COLO668 (cell line): ENCODE measurements at regions not wholly inside any gene's neighbourhood (a gene's known extent, or its start where the extent isn't known, plus 50 kb on each side); places are given as distances from the start of the nearest gene placed in this dataset.
A peak's percentile ranks its signal among the peaks of the same experiment; 100 is the strongest.
"Not testable (repeated sequence)": the region's sequence is repeated elsewhere in the genome, so short reads cannot be mapped to it uniquely, and the experiment has no call there.

ENCODE experiments used
- DNase-seq: peaks from one replicate; lab custom pipeline; 2025; ENCODE audit not compliant: unreplicated experiment; lab: John Stamatoyannopoulos, UW

DNA sequence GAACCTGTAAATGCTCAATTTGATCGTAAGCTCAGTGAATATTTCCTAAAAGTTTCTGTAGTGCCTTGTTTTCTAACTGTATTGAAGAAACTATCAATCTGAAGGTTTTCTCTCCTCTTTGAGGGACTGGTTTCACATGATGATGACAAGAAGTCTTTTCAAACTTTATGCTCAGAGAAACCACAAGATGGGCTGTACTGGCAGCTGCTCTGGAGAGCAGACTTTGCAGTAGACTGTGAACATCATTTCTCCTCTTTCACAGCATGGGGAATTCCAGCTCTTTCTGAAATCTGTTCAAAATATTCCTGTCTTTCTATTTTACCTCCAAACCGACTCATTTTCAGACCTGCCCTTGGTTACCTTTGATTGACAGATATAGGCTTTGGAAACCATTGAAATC lies 194.4 kb downstream of the IZUMO3 start:
- DNase-seq = no peak

DNA sequence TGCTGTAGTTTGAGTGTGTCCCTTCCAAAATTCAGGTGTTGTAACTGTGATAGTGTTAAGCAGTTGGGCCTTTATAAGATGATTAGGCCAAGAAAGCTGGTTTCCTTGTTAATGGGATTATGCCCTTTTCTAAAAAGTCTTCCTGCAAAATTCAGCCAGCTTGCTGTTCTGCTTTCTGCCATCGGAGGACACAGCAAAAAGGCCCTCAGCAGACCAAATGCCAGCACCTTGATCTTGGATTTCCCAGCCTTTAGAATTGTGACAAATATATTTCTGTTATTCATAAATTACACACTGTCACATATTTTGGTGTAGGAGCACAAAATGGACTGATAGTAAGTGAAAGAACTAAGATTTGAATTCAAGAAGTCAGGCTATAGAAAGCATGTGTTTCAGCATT lies 203.2 kb downstream of the IZUMO3 start:
- DNase-seq = no peak

DNA sequence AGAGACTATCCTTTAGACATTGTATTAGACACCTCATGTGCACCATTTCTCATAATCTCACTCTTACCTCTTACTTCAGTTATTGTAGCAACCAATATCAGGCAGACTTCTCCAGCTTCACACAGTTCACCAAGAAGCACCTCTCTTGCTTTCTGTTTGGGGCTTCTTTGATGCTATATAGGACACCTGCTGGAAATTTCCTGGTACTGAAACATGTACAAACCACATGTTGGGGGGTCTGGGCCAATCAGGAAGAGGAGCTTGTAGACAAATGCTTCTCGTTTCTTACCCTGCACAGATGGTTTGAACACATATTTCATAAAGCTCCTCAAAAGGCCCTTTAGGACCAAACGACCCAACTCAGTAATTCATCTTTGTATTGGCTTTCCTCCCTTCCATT lies 212.1 kb downstream of the IZUMO3 start:
- DNase-seq = no peak

DNA sequence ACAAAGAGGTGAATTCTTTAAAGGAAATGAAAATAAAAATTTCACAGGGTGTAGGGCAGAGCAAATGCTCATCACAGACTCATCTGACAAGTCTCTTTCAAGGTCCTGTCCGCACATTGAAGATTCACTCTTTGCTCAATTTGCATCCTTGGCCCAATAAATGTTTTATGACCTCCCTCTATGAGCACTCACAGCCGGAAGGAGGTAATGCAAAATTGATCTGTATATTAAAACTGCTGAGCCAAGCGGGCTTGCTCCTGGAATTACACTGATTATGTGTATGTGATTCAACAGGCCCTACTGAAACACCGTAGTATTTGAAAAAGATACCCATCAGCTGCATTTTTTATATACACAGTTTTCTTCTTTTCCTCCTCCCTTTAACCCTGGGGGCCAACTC lies 246.8 kb downstream of the IZUMO3 start:
- DNase-seq = no peak

DNA sequence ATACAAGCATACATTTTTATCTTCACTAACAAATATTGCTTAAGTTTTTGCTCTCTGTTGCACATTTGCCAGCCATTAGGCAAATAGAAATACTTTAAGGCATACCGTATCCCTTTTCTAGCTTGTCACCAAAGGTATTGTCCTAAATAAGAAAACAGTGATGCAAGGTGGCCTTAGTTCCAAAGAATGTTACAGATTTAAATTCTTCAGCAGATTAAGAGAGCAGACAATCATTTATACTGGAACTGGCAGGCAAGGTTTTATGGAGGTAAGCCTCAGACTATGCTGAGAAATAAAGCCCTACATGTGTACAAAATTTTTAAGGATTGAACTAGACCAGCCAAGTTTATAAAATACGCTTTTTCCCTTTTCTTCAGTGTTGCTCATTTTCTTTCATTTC lies 247.8 kb downstream of the IZUMO3 start:
- no peak for DNase-seq

DNA sequence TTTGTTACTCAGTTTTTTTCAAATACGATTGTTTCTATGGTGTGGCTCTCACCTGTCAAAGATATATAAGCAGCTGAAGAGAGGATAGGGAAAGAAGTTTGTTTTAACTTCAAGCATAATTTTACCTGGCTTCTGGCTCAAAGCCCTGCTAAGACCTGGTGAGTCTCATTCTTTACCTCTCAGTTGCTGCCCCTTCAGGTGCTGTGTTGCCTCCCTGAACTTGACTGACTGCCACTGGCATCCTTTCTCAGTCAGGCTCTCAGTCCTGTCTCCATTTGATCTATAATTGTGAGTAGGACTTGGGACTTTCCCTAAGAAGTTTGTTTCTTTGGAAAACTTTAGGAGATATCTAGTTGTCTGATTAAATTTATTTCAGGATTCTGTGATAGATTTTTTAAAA lies 249.6 kb downstream of the IZUMO3 start:
- no peak for DNase-seq

DNA sequence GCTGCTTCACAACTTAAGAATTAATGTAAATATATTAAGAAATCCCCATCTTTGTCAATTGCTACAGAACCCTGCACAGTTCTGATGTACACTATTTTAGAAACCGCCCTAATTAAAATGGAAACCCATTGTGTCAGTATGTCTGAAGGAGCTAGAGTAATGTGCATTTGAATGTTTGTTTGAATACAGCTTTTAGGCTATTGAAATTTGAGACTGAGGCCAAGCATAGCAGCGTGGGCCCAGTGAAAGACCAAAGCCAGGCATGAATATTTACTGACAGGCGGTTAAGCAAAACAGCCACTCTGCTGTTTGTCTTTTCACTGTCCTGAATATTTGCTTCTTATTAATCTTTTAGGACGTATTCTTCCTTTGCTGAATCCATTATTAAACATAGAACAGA lies 252.3 kb downstream of the IZUMO3 start:
- peak; percentile 39 for DNase-seq

DNA sequence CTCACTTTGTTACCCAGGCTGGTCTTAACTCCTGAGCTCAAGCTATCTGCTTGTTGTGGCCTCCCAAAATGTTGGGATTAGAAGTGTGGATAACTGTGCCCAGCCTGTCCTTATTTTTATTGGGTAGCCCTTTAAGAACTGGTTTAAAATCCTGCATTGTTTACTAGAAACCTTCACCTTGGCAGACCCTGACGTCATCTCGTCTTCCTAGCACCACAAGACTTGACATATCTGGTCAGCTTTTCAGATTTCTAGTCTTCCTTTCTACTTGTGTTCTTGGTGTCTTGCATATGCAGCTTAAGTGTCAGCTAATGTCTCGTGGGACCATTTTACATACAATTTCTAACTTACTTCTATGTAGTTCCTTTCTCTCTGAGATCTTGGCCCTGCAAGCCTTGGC lies 258.9 kb downstream of the IZUMO3 start:
- no peak for DNase-seq

DNA sequence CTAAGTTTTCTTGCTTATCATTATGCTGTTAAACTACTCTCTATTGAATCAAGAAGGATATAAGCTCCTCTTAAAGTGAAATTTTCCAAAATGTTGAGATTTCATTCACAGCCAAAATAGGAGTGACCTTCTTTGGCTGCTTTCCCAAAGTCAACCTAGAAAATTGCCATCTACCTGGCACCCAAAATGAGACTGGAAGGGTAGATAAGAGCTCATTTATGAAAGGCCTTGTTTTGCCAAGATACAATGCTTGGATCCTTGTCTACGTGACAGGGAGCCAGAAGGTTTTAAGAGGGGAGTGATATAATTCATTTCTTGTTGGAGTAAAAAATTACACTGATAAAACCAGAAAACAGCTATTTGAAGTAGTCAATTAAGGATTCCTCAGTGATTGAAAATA lies 287.1 kb downstream of the IZUMO3 start:
- no peak for DNase-seq

DNA sequence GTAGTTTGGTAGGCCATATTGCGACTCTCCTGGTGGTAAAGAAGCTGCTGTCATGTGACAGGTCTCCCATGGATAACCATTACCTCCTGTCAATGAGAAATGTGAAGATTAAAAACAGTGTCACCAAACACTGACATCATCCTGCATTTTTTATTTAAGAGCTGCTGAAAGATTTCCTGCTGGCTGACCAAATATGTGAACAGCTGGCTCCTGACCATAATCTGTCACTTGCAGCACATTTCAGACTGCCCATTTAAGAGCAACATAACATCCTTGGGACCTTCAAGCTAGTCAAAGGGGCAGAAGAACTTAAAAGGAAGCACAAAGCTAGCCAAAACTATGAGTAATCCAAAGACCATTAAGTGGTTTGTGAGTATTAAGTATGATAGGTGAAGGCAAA lies 288.0 kb downstream of the IZUMO3 start:
- DNase-seq = peak; percentile 38

DNA sequence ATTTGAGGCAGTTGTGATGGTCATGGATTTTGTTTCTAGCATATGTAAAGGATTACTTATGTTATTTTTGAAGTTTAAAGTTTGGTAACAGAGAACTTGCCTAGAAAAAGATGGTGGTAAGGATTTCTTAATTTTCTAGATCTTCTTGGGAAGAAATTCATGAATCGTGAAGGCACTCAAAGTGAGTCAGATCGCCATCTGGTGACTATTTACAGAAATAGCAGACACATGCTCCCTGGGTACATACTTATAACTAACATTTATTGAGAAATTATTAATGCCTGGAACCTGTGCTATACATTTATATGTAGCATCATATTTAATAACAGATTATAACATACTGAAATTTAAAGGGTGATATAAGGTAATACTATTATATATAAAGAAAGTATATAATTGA lies 299.7 kb downstream of the IZUMO3 start:
- DNase-seq = no peak

DNA sequence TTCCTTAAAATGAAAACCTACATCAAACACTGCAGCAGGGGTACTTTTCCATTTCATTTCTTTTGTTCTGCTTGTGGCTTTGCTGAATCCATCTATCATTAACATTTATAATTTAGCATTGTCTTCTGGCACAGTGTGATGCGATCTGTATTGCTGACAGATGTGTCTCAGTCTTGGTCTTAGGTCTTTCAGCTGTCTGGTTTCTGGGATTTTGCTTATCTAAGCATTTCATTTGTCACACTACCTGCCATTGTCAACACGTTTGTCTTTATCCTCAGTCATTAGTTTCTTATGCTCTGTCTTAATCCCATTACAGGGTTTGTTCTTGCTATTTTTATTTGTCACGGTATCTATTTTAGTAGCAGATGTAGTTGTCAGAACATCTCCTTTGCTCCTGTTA lies 303.1 kb downstream of the IZUMO3 start:
- no peak for DNase-seq

DNA sequence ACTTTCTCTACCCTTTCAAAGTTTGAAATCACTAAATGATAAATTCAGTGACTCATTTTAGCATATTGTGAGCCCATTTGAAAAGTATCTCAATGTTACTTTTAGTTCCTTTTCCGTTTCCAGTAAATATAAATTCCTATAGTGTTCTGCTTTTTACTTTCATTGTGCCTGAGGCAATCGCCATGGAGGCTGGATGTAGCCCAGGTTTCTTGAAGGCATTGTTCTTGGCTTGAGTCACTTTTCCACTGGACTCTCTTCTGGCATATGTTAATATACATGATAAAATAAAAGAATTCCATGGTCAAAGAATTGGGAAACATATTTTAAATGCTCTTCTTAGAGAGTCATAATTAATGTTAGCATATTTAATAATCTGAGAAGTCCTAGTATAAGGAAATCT lies 327.0 kb downstream of the IZUMO3 start:
- DNase-seq = no peak

DNA sequence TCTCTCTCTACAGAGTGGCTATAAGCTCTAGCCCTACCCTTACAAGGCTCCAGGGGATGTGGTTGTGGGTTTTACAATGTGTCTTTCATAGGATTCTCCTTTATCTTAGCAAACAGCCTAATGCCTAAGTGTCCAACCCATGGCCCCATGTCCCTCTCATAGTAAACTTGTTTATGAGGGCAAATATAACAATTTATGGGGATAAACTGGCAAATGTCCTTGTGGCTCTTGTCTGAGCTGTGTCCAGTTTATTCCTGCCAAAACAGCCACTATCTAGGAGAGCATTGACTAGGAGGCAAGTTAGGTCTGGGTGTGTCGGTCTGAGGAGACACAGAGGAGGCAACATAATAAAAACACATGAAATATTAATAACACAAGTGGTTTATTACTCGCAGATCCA lies 335.1 kb downstream of the IZUMO3 start:
- DNase-seq = no peak

DNA sequence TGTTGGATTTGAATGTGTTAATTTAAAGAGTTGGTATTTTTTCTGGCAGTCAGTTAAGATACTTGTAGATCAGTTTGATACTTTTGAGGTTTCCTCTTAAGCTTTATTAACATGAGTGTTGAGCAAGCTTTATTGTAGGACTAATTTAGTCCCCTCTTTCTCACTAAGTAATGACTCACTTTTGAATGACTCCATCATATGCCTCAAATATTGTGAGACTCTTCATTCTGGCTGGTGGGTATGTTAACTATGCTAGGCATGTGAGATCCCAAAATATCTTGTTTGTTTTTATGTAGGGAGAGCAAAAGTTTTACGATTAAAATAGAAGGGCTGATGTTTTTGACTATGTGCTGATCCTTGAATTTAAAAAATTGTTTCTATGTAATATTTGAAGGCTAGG lies 355.7 kb downstream of the IZUMO3 start:
- no peak for DNase-seq

DNA sequence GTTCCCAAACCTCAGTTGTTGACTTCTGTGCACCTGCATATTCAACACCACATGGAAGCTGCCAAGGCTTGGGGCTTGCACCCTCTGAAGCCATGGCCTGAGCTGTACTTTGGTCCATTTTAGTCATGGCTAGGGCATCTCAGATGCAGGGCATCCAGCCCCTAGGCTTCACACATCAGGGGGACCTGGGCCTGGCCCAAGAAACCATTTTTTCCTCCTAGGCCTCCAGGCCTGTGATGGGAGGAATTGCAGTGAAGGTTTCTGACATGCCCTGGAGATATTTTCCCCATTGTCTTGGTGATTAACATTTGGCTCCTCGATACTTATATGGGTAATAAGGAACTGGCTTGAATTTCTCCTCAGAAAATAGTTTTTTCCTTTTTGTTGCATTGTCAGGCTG lies 354.5 kb upstream of the ELAVL2 start:
- not testable (repeated sequence) for DNase-seq

DNA sequence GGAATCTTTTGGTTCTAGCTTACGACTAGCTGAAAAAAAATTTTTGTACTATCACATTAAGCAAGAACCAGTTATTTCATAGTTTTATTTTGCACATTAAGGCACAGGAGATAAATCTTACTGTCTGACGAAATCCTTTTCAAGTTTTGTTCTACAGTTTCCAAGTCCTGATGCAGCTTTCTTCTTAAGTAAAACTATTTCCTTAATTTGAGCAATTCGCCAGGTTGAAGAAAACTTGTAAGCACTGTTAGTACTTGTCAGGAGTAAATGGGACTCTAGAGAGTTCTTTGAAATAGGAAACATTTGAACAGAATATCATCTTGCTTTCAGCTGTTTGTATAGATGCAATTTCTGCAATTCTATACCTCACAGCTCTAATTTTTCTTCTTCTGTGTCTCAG lies 318.8 kb upstream of the ELAVL2 start:
- DNase-seq = no peak

DNA sequence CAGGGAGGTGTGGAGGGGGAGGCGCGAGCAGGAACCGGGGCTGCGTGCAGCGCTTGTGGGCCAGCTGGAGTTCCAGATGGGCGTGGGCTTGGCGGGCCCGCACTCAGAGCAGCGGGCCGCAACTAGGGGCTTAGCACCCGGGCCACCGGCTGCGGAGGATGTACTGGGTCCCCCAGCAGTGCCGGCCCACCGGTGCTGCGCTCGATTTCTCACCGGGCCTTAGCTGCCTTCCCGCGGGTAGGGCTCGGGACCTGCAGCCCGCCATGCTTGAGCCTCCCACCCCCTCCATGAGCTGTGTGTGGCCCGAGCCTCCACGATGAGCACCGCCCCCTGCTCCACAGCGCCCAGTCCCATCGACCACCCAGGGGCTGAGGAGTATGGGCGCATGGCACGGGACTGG lies 309.0 kb upstream of the ELAVL2 start:
- not testable (repeated sequence) for DNase-seq

DNA sequence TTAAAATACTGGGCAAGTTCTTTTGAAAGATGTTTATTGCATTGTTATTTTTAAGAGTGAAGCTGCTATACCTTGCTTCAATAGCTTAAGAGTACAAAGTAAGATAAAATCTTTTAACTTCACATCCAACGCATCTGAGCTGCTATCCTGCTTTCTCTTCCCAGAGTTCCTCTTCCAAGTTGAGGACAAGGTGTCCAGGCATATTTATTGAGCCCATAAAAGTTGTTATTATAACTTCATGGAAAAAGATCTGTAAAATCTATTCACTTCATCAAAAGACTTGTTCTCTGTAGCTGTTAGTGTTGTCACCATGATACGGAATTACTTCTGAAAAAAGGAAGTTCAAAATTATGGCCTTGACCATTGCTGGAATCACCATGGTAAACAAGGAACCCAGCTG lies 306.2 kb upstream of the ELAVL2 start:
- DNase-seq = no peak

DNA sequence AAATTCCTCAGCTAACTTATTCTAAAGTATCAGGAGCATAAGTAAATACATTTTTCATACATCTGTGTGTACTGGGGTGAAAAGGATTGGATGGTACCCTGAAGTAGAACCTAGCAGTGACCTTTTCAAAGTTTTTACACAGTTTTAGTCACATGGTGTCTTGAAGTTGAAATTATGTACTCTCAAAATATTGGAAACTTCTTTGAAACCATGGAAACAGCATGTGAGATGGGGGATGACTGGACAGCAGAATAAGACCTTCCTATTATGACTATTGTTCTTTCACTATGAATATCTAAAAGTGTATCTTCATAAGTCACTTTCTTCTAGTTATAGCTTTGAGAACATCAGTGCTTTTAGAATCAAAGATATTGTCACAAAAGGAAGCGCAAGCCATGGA lies 301.5 kb upstream of the ELAVL2 start:
- no peak for DNase-seq

DNA sequence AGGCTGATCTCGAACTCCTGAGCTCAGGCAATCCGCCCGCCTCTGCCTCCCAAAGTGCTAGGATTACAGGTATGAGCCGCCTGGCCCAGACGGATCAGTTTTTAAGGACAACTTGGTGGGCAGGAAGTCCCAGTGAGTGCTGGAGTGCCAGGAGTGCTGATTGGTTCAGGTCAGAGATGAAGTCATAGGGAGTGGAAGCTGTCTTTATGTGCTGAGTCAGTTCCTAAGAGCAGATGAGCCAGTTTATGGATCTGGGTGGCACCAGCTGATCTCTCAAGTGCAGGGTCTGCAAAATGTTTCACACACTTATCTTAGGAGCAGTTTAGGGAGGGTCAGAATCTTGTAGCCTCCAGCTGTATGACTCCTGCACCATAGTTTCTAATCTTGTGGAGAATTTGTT lies 292.1 kb upstream of the ELAVL2 start:
- no peak for DNase-seq

DNA sequence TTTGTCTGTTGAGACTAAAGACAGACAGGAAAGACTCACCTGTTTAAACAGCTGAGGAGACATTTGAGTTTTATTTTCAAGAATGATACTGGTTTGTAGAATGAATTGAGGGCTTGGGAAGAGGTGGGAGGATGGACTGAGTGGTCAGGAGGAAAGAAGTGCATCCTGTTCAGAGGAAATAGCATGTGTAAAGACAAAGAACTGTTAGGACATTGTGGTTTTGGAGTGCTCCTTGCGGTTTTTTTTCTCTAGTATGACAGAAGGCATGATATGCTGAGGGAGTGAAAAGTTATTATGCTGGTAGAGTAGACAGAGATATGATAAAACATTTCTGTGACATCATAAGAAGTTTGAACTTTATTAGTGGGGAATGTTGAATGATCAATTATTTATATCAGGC lies 270.7 kb upstream of the ELAVL2 start:
- no peak for DNase-seq

DNA sequence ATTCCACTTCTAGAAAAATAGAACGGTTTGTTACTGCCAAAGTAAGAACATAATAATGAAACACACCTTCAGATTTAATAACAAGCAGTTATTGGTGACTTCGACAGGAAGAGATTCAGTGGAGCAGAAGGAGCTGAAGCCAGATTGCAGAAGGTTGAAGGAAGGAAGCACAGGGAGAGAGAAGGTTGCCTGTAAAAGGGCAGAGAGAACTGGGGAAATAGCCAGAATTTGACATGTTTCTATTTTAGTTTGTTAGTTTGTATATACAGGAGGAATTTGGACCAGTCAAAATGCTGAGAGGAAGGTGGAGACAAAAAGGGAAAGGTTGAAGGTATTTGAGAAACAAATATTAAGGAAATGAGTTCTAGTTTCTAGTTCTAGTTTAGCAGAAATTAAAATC lies 269.2 kb upstream of the ELAVL2 start:
- no peak for DNase-seq

DNA sequence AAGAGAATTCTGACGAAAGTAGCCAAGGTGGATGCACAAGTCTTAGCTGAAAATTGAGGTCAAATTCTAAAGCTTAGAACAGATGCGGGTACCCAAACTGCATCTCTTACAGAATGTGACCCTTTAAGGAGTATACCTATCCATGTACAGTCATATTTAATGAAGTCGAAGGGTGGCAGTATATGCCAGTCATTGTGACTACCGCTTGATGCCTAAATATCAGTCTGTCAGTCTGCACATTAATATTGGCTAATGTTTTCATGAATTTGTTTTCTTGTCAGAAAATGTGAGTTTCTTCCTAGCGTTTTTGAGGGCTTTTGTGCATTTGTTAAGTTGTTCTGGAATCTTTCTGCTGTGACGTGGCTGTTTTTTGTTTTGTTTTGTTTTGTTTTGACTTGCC lies 264.5 kb upstream of the ELAVL2 start:
- DNase-seq = no peak
